ENCODE measurements at regions not wholly inside any gene's neighbourhood (a gene's known extent, or its start where the extent isn't known, plus 50 kb on each side); places are given as distances from the start of the nearest gene placed in this dataset.

- no peak for TF ChIP-seq CTCF (IDR thresholded peaks at IDR 0.05)
- TF ChIP-seq POLR2A (IDR thresholded peaks at IDR 0.05) = no peak
Observed at GRCh38 chr10:90199513-90199912, 498.1 kb downstream of the KIF20B start.

All from body of pancreas (tissue), 4 donors.